ENCODE measurements at regions not wholly inside any gene's neighbourhood (a gene's known extent, or its start where the extent isn't known, plus 50 kb on each side); places are given as distances from the start of the nearest gene placed in this dataset.

DNA sequence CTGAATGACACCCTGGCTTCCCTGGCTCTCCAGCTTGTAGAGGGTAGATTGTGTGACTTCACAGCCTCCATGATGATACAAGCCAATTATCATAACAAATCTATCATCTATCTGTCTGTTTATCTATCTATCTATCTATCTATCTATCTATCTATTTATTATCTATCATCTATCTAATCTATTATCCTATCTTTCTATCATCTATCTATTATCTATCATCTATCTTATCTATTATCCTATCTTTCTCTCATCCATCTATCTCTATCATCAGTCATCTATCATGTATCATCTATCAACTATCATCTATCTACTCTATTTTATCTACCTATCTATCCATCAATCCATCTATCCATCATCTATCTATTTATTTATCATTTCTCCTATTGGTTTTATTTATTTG, 361.8 kb downstream of the RNF144A start:
- Histone ChIP-seq H3K9me3 (no peaks in the 10 kb centered on the region), H3K27ac (no peak overlapping the region), H3K36me3 (no peaks in the 10 kb centered on the region), H3K27me3 (replicated peaks; ENCODE audit: insufficient read depth) (no peaks in the 10 kb centered on the region), H3K4me3 (no peak overlapping the region), H3K4me1 (ENCODE audit: control insufficient read depth in 1 of 2, low read depth in 2 of 2) (no peaks in the 10 kb centered on the region)
- DNase-seq (ENCODE audit: low spot score) (no peak), ATAC-seq (ENCODE audit: insufficient number of reproducible peaks, low FRiP score, low read depth) (no peak)
- TF ChIP-seq CTCF (IDR thresholded peaks at IDR 0.05): no peak

- Histone ChIP-seq H3K27ac (no peak overlapping the region), H3K4me1 (ENCODE audit: control insufficient read depth in 1 of 2, low read depth in 2 of 2) (no peaks in the 10 kb centered on the region), H3K36me3 (no peaks in the 10 kb centered on the region), H3K4me3 (no peak overlapping the region), H3K27me3 (replicated peaks; ENCODE audit: insufficient read depth) (no peaks in the 10 kb centered on the region), H3K9me3 (no peaks in the 10 kb centered on the region)
- TF ChIP-seq CTCF (IDR thresholded peaks at IDR 0.05): no peak
- no peak for ATAC-seq (ENCODE audit: insufficient number of reproducible peaks, low FRiP score, low read depth)
- no peak for DNase-seq (ENCODE audit: low spot score)
These were observed 362.3 kb downstream of the RNF144A start for GRCh38 chr2:7279421-7279949.

- no peaks in the 10 kb centered on the region for H3K9me3 ChIP-seq
- no peak overlapping the region for H3K4me3 ChIP-seq
- H3K27ac ChIP-seq: no peak overlapping the region
- no peaks in the 10 kb centered on the region for H3K27me3 ChIP-seq (replicated peaks; ENCODE audit: insufficient read depth)
- H3K4me1 ChIP-seq (ENCODE audit: control insufficient read depth in 1 of 2, low read depth in 2 of 2): no peaks in the 10 kb centered on the region
- H3K36me3 ChIP-seq: no peaks in the 10 kb centered on the region
- no peak for DNase-seq (ENCODE audit: low spot score)
- no peak for ATAC-seq (ENCODE audit: insufficient number of reproducible peaks, low FRiP score, low read depth)
- no peak for TF ChIP-seq CTCF (IDR thresholded peaks at IDR 0.05)
These were observed 363.6 kb downstream of the RNF144A start for GRCh38 chr2:7280790-7281189.

- TF ChIP-seq CTCF (IDR thresholded peaks at IDR 0.05): no peak
- Histone ChIP-seq H3K36me3 (no peaks in the 10 kb centered on the region), H3K9me3 (no peaks in the 10 kb centered on the region), H3K4me3 (no peak overlapping the region), H3K4me1 (ENCODE audit: control insufficient read depth in 1 of 2, low read depth in 2 of 2) (no peaks in the 10 kb centered on the region), H3K27me3 (replicated peaks; ENCODE audit: insufficient read depth) (no peaks in the 10 kb centered on the region), H3K27ac (no peak overlapping the region)
- DNase-seq (ENCODE audit: low spot score): no peak
- no peak for ATAC-seq (ENCODE audit: insufficient number of reproducible peaks, low FRiP score, low read depth)
These were observed 364.3 kb downstream of the RNF144A start for GRCh38 chr2:7281231-7282201.

DNA sequence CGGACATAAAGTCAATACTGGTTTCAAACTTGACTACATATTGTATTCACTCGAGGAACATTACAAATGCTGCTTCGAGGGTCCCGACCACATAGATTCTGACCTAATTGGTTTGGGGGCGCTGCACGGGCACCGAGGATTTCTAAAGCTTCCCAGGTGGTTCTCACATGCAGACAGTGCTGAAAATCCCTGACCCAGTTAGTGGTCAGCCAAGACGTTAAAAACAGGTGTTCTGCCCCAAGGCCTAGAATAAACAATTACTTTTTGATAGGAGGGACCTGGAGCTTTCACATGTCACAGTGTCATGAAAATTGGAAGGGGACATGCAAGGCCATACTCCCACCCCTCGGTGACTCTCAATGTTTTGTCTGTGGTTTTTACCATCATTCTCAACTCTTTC, 368.9 kb downstream of the RNF144A start:
- no peak for TF ChIP-seq CTCF (IDR thresholded peaks at IDR 0.05)
- no peaks in the 10 kb centered on the region for H3K9me3 ChIP-seq
- no peak for DNase-seq (ENCODE audit: low spot score)
- ATAC-seq (ENCODE audit: insufficient number of reproducible peaks, low FRiP score, low read depth): no peak
- H3K27me3 ChIP-seq (replicated peaks; ENCODE audit: insufficient read depth): no peaks in the 10 kb centered on the region
- no peak overlapping the region for H3K4me3 ChIP-seq
- no peaks in the 10 kb centered on the region for H3K36me3 ChIP-seq
- H3K27ac ChIP-seq: no peak overlapping the region
- no peaks in the 10 kb centered on the region for H3K4me1 ChIP-seq (ENCODE audit: control insufficient read depth in 1 of 2, low read depth in 2 of 2)

Measured in thoracic aorta (tissue), 2 donors.